GM18519 (cell line): ENCODE measurements at regions not wholly inside any gene's neighbourhood (a gene's known extent, or its start where the extent isn't known, plus 50 kb on each side); places are given as distances from the start of the nearest gene placed in this dataset.

ENCODE experiments used
- ATAC-seq: cut with Tn5 transposase; IDR thresholded peaks from one replicate; pipeline ENCODE4 v1.9.1; 2021; ENCODE audit warnings: mild to moderate bottlenecking, moderate library complexity; ENCODE audit not compliant: unreplicated experiment, low FRiP score

- ATAC-seq: no peak
Measured at GRCh38 chr15:35170207-35170606, 85.1 kb upstream of the NANOGP8 start.

- no peak for ATAC-seq
Measured at GRCh38 chr15:35168464-35168863, 83.4 kb upstream of the NANOGP8 start.

- ATAC-seq: no peak
Measured at GRCh38 chr15:35167675-35168074, 82.6 kb upstream of the NANOGP8 start.

GRCh38 chr15:35166730-35167359 is 81.8 kb upstream of the NANOGP8 start:
- no peak for ATAC-seq

GRCh38 chr15:35161694-35162093 is 76.6 kb upstream of the NANOGP8 start:
- no peak for ATAC-seq

- no peak for ATAC-seq
Measured at GRCh38 chr15:35159170-35159569, 74.1 kb upstream of the NANOGP8 start.

GRCh38 chr15:35151782-35152181 is 66.7 kb upstream of the NANOGP8 start:
- no peak for ATAC-seq

- ATAC-seq: no peak
Measured at GRCh38 chr15:35151381-35151780, 66.3 kb upstream of the NANOGP8 start.

GRCh38 chr15:35150361-35150760 is 65.3 kb upstream of the NANOGP8 start:
- ATAC-seq: no peak

- no peak for ATAC-seq
Measured at GRCh38 chr15:35145336-35145735, 60.2 kb upstream of the NANOGP8 start.

- ATAC-seq: no peak
Measured at GRCh38 chr15:35142578-35142977, 57.5 kb upstream of the NANOGP8 start.

- ATAC-seq: no peak
Measured at GRCh38 chr15:35141743-35142471, 56.8 kb upstream of the NANOGP8 start.

- no peak for ATAC-seq
Measured at GRCh38 chr15:35139822-35140221, 54.7 kb upstream of the NANOGP8 start.

- ATAC-seq: no peak
Measured at GRCh38 chr15:35137190-35137574, 52.1 kb upstream of the NANOGP8 start.

GRCh38 chr15:35136321-35137189 is 51.5 kb upstream of the NANOGP8 start:
- peak; percentile 95 for ATAC-seq
